ENCODE measurements at regions not wholly inside any gene's neighbourhood (a gene's known extent, or its start where the extent isn't known, plus 50 kb on each side); places are given as distances from the start of the nearest gene placed in this dataset.
"Not testable (repeated sequence)": the region's sequence is repeated elsewhere in the genome, so short reads cannot be mapped to it uniquely, and the experiment has no call there.

GRCh38 chr3:191958980-191959671, 498.2 kb downstream of the PYDC2 start:
- DNase-seq (ENCODE audit: low read depth in 2 of 3, low spot score in 2 of 3), result no peak

GRCh38 chr3:191959876-191960413, 499.0 kb downstream of the PYDC2 start:
- no peak for DNase-seq (ENCODE audit: low read depth in 2 of 3, low spot score in 2 of 3)

- DNase-seq (ENCODE audit: low read depth in 2 of 3, low spot score in 2 of 3), result no peak
Observed at GRCh38 chr3:191961022-191961421, 500.1 kb downstream of the PYDC2 start.

GRCh38 chr3:191961529-191961928, 500.6 kb downstream of the PYDC2 start:
- DNase-seq (ENCODE audit: low read depth in 2 of 3, low spot score in 2 of 3), result no peak

- no peak for DNase-seq (ENCODE audit: low read depth in 2 of 3, low spot score in 2 of 3)
Observed at GRCh38 chr3:191962324-191962723, 501.4 kb downstream of the PYDC2 start.

- no peak for DNase-seq (ENCODE audit: low read depth in 2 of 3, low spot score in 2 of 3)
Observed at GRCh38 chr3:191963182-191963581, 502.2 kb downstream of the PYDC2 start.

GRCh38 chr3:191966556-191966955, 505.6 kb downstream of the PYDC2 start:
- no peak for DNase-seq (ENCODE audit: low read depth in 2 of 3, low spot score in 2 of 3)

- no peak for DNase-seq (ENCODE audit: low read depth in 2 of 3, low spot score in 2 of 3)
Observed at GRCh38 chr3:191968299-191968698, 507.3 kb downstream of the PYDC2 start.

GRCh38 chr3:191972714-191973398, 511.9 kb downstream of the PYDC2 start:
- no peak for DNase-seq (ENCODE audit: low read depth in 2 of 3, low spot score in 2 of 3)

GRCh38 chr3:191973820-191974219, 512.9 kb downstream of the PYDC2 start:
- no peak for DNase-seq (ENCODE audit: low read depth in 2 of 3, low spot score in 2 of 3)

- no peak for DNase-seq (ENCODE audit: low read depth in 2 of 3, low spot score in 2 of 3)
Observed at GRCh38 chr3:191975936-191976335, 515.0 kb downstream of the PYDC2 start.

- DNase-seq (ENCODE audit: low read depth in 2 of 3, low spot score in 2 of 3), result no peak
Observed at GRCh38 chr3:191980443-191980842, 519.5 kb downstream of the PYDC2 start.

- DNase-seq (ENCODE audit: low read depth in 2 of 3, low spot score in 2 of 3), result no peak
Observed at GRCh38 chr3:191982481-191982880, 521.5 kb downstream of the PYDC2 start.

- DNase-seq (ENCODE audit: low read depth in 2 of 3, low spot score in 2 of 3), result no peak
Observed at GRCh38 chr3:191985691-191986090, 524.7 kb downstream of the PYDC2 start.

GRCh38 chr3:191987831-191988350, 526.9 kb downstream of the PYDC2 start:
- DNase-seq (ENCODE audit: low read depth in 2 of 3, low spot score in 2 of 3), result no peak

- DNase-seq (ENCODE audit: low read depth in 2 of 3, low spot score in 2 of 3), result not testable (repeated sequence)
Observed at GRCh38 chr3:191993952-191994351, 533.0 kb downstream of the PYDC2 start.

- DNase-seq (ENCODE audit: low read depth in 2 of 3, low spot score in 2 of 3), result no peak
Observed at GRCh38 chr3:191997093-191997492, 536.1 kb downstream of the PYDC2 start.

- no peak for DNase-seq (ENCODE audit: low read depth in 2 of 3, low spot score in 2 of 3)
Observed at GRCh38 chr3:191997579-191998268, 536.8 kb downstream of the PYDC2 start.

- no peak for DNase-seq (ENCODE audit: low read depth in 2 of 3, low spot score in 2 of 3)
Observed at GRCh38 chr3:192001218-192001617, 540.3 kb downstream of the PYDC2 start.

GRCh38 chr3:192005989-192006388, 545.0 kb downstream of the PYDC2 start:
- DNase-seq (ENCODE audit: low read depth in 2 of 3, low spot score in 2 of 3), result no peak

- DNase-seq (ENCODE audit: low read depth in 2 of 3, low spot score in 2 of 3), result no peak
Observed at GRCh38 chr3:192009903-192010302, 548.9 kb downstream of the PYDC2 start.
